ENCODE measurements at regions not wholly inside any gene's neighbourhood (a gene's known extent, or its start where the extent isn't known, plus 50 kb on each side); places are given as distances from the start of the nearest gene placed in this dataset.

DNA sequence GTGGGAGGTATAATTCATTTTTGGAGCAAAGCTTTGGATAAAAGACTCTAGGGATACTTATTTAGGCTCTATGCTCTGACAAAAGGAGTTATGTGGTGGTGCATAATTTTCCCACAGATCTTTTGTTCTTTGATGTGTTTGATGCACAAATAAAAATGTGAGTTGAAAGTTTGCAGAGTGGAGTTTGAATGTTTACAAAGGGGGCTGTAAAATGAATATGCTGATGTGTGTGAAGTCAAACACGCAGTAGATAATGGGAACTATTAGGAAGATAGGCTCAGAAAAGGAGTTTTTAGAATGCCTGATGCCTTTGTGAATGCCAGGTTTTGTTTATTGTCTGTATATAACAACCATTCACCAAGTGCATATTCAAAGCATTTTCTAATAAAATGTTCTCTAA, 545.0 kb upstream of the EPHA7 start:
- no peak overlapping the region for H3K9ac ChIP-seq (ENCODE audit: low read length in 3 of 3)
- intact Hi-C loops (cut with DNase I), result no loop called here
- no peaks in the 10 kb centered on the region for H3K4me1 ChIP-seq (ENCODE audit: control insufficient read depth in 2 of 3, insufficient read depth in 2 of 3, low read depth in 1 of 3, low read length in 3 of 3)
- H3K9me3 ChIP-seq (ENCODE audit: control insufficient read depth in 2 of 3, insufficient read depth in 1 of 3, low read length in 3 of 3), result no peaks in the 10 kb centered on the region
- DNase-seq (no peak), FAIRE-seq (no peak)
- no peak overlapping the region for H3K27ac ChIP-seq (ENCODE audit: low read depth in 2 of 2, low read length in 2 of 2)
- H3K4me3 ChIP-seq (ENCODE audit: low read length in 3 of 3), result no peak overlapping the region
- TF ChIP-seq, protein P1, sequence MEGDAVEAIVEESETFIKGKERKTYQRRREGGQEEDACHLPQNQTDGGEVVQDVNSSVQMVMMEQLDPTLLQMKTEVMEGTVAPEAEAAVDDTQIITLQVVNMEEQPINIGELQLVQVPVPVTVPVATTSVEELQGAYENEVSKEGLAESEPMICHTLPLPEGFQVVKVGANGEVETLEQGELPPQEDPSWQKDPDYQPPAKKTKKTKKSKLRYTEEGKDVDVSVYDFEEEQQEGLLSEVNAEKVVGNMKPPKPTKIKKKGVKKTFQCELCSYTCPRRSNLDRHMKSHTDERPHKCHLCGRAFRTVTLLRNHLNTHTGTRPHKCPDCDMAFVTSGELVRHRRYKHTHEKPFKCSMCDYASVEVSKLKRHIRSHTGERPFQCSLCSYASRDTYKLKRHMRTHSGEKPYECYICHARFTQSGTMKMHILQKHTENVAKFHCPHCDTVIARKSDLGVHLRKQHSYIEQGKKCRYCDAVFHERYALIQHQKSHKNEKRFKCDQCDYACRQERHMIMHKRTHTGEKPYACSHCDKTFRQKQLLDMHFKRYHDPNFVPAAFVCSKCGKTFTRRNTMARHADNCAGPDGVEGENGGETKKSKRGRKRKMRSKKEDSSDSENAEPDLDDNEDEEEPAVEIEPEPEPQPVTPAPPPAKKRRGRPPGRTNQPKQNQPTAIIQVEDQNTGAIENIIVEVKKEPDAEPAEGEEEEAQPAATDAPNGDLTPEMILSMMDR (IDR thresholded peaks at IDR 0.05; ENCODE audit: borderline replicate concordance, extremely low read depth, insufficient read depth), result no peak
- no peaks in the 10 kb centered on the region for H3K36me3 ChIP-seq (ENCODE audit: control insufficient read depth in 2 of 3, insufficient read depth in 3 of 3, low read length in 3 of 3)
- no peaks in the 10 kb centered on the region for H3K27me3 ChIP-seq (ENCODE audit: control insufficient read depth, insufficient read depth, low read length)

DNA sequence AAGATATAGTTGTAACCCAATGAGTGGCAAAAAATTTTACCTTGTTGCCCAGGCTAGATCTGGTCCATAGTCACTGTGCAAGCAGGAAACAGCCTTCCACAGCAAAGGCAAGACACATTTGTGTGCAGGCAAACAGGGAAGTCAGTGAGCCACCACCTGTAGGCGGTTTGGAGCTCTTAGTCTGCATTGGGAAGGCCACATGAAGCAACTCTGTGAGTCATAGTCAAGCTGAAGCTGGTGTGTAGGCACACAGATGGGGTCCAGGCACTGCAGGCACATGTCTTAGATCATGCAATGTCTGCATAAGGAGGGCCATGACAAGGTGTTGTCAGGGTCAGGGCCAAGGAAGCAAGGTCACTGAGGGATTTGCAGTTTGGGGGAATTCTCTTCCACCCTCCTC, 543.2 kb upstream of the EPHA7 start:
- Histone ChIP-seq H3K4me3 (ENCODE audit: low read length in 3 of 3) (no peak overlapping the region), H3K9me3 (ENCODE audit: control insufficient read depth in 2 of 3, insufficient read depth in 1 of 3, low read length in 3 of 3) (no peaks in the 10 kb centered on the region), H3K27ac (ENCODE audit: low read depth in 2 of 2, low read length in 2 of 2) (no peak overlapping the region), H3K36me3 (ENCODE audit: control insufficient read depth in 2 of 3, insufficient read depth in 3 of 3, low read length in 3 of 3) (no peaks in the 10 kb centered on the region), H3K4me1 (ENCODE audit: control insufficient read depth in 2 of 3, insufficient read depth in 2 of 3, low read depth in 1 of 3, low read length in 3 of 3) (no peaks in the 10 kb centered on the region), H3K9ac (ENCODE audit: low read length in 3 of 3) (no peak overlapping the region), H3K27me3 (ENCODE audit: control insufficient read depth, insufficient read depth, low read length) (no peaks in the 10 kb centered on the region)
- FAIRE-seq (no peak), DNase-seq (no peak)
- TF ChIP-seq, protein P1 (IDR thresholded peaks at IDR 0.05; ENCODE audit: borderline replicate concordance, extremely low read depth, insufficient read depth), result no peak
- intact Hi-C loops (cut with DNase I), result no loop called here

DNA sequence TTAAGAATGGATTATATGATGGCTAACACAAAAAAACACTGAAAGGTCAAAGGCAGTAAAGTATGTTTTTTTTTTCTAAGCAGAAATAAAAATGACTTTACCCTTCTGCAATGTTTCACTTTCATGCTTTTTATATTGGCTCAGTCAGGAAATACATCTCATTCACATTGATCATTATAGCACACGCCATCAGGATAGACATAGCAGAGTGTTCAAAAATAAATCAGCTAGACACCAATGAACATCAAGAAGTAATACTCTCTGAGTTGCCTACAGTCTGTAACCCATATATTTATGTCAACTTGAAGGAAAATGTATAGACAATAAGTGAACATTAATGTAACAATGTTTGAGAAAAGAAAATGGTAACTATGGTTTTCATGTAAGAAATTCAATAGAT, 535.2 kb upstream of the EPHA7 start:
- intact Hi-C loops (cut with DNase I), result no loop called here
- H3K9me3 ChIP-seq (ENCODE audit: control insufficient read depth in 2 of 3, insufficient read depth in 1 of 3, low read length in 3 of 3), result no peaks in the 10 kb centered on the region
- H3K27me3 ChIP-seq (ENCODE audit: control insufficient read depth, insufficient read depth, low read length), result no peaks in the 10 kb centered on the region
- no peaks in the 10 kb centered on the region for H3K36me3 ChIP-seq (ENCODE audit: control insufficient read depth in 2 of 3, insufficient read depth in 3 of 3, low read length in 3 of 3)
- H3K27ac ChIP-seq (ENCODE audit: low read depth in 2 of 2, low read length in 2 of 2), result no peak overlapping the region
- FAIRE-seq, result no peak
- H3K9ac ChIP-seq (ENCODE audit: low read length in 3 of 3), result no peak overlapping the region
- no peak overlapping the region for H3K4me3 ChIP-seq (ENCODE audit: low read length in 3 of 3)
- TF ChIP-seq, protein P1 (IDR thresholded peaks at IDR 0.05; ENCODE audit: borderline replicate concordance, extremely low read depth, insufficient read depth), result no peak
- H3K4me1 ChIP-seq (ENCODE audit: control insufficient read depth in 2 of 3, insufficient read depth in 2 of 3, low read depth in 1 of 3, low read length in 3 of 3), result no peaks in the 10 kb centered on the region
- DNase-seq, result no peak

DNA sequence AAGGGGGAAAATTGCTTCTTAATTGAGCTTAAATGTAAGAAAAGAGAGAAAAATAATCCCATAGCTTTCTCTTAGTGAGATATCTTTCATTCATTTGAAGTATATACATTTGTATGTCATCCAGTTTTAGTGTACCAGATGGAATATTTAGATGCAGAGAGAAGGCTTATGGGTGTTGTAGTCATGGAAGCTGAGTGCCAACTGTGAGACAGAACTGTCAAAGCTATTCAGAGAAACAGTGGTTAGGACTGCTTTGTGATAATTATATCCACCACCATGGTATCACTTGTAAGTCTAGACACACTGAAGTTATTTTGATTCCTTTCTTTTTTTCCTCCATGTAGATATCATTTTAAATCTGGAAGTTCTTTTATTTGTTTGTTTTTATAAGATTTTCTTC, 524.3 kb upstream of the EPHA7 start:
- Histone ChIP-seq H3K9me3 (ENCODE audit: control insufficient read depth in 2 of 3, insufficient read depth in 1 of 3, low read length in 3 of 3) (no peaks in the 10 kb centered on the region), H3K27me3 (ENCODE audit: control insufficient read depth, insufficient read depth, low read length) (no peaks in the 10 kb centered on the region), H3K36me3 (ENCODE audit: control insufficient read depth in 2 of 3, insufficient read depth in 3 of 3, low read length in 3 of 3) (no peaks in the 10 kb centered on the region), H3K4me1 (ENCODE audit: control insufficient read depth in 2 of 3, insufficient read depth in 2 of 3, low read depth in 1 of 3, low read length in 3 of 3) (no peaks in the 10 kb centered on the region), H3K4me3 (ENCODE audit: low read length in 3 of 3) (no peak overlapping the region), H3K27ac (ENCODE audit: low read depth in 2 of 2, low read length in 2 of 2) (no peak overlapping the region), H3K9ac (ENCODE audit: low read length in 3 of 3) (no peak overlapping the region)
- intact Hi-C loops (cut with DNase I), result no loop called here
- DNase-seq, result no peak
- FAIRE-seq, result no peak
- TF ChIP-seq, protein P1 (IDR thresholded peaks at IDR 0.05; ENCODE audit: borderline replicate concordance, extremely low read depth, insufficient read depth), result no peak

Measured in kidney (tissue), 13 donors.